ENCODE measurements at regions not wholly inside any gene's neighbourhood (a gene's known extent, or its start where the extent isn't known, plus 50 kb on each side); places are given as distances from the start of the nearest gene placed in this dataset.

- TF ChIP-seq CTCF (conservative IDR thresholded peaks at IDR 0.05 in 1 of 2, IDR thresholded peaks at IDR 0.05 in 1 of 2; ENCODE audit: extremely low read depth in 1 of 2, insufficient read depth in 1 of 2, low read depth in 1 of 2, low read length in 2 of 2) (no peak), EZH2 (IDR thresholded peaks at IDR 0.05; ENCODE audit: borderline replicate concordance, low read length) (no peak)
Measured at GRCh38 chr4:53906606-53907190, 157.7 kb downstream of the CHIC2 start.

Measured in mammary epithelial cell (primary cell).